ENCODE measurements at regions not wholly inside any gene's neighbourhood (a gene's known extent, or its start where the extent isn't known, plus 50 kb on each side); places are given as distances from the start of the nearest gene placed in this dataset.

DNA sequence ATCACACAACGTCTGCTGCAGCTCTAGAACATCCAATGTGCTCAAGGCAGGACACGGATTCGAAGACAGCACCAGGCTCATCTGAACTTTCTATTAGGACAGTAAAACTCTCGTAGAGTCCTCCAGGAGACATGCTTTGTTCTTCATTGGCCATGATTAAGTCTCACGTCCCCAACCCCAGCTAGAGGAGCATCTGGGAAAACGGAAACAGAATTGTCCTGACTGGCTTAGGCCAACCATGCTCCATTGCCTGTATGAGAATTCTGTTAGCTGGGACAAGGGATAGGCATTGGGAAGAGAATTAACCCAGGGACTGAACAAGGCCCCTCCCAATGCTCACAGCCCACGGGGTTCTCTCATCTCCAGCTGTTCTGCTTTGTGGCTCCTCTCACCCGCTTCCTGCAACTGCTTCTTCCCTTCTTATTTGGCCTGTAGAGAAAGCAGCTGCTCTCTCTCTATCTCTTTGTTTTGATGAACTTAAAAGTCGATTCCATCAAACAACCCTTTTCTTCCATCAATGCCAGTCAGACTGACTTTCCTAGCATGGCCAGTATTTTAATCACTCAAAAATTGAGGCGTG is 75.6 kb downstream of the C1QL2 start (continued):
- TF ChIP-seq, protein P1, sequence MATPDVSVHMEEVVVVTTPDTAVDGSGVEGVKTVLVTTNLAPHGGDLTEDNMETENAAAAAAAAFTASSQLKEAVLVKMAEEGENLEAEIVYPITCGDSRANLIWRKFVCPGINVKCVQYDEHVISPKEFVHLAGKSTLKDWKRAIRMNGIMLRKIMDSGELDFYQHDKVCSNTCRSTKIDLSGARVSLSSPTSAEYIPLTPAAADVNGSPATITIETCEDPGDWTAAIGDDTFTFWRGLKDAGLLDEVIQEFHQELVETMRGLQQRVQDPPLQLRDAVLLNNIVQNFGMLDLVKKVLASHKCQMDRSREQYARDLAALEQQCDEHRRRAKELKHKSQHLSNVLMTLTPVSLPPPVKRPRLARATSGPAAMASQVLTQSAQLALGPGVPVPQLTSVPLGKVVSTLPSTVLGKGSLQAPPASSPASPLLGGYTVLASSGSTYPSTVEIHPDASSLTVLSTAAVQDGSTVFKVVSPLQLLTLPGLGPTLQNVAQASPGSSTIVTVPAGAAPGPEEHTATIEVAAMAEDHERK (CRISPR knock-in tag; IDR thresholded peaks at IDR 0.05; ENCODE audit: low read depth), result no peak

DNA sequence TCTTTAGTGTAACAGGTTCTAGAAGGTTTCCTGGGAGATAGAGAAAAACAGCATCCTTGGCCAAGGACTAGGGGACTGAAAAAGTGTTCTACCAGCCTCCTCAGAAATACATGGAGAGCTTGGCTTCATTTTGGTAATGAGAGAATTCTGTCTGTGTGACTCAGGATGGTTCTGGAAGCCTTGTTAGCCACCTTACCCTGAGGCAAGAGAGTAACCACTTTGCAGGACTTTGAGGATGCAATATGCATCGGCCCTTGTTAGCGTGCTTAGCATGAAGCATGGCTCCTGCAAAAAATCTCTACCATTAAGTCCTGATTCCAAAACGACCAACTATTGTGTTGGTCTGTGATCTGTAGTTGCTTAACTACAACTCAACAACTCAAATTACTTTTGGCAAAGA is 79.8 kb downstream of the C1QL2 start:
- FAIRE-seq, result no peak
- Histone ChIP-seq H3K4me2 (ENCODE audit: low read depth, low read length) (no peak overlapping the region), H3K79me2 (ENCODE audit: insufficient read depth, low read length) (no peaks in the 10 kb centered on the region), H3K4me3 (replicated peaks in 1 of 3; ENCODE audit: insufficient read depth in 1 of 3, low read depth in 2 of 3, low read length in 3 of 3) (no peak overlapping the region), H3K4me1 (ENCODE audit: insufficient read depth, low read length) (no peaks in the 10 kb centered on the region), H3K36me3 (replicated peaks in 1 of 2; ENCODE audit: control insufficient read depth in 1 of 2, insufficient read depth in 2 of 2, low read length in 2 of 2) (no peaks in the 10 kb centered on the region), H2AFZ (ENCODE audit: low read length) (no peak overlapping the region), H3K9me3 (ENCODE audit: low read length) (no peaks in the 10 kb centered on the region), H4K20me1 (ENCODE audit: insufficient read depth, low read length) (no peaks in the 10 kb centered on the region), H3K27me3 (ENCODE audit: control insufficient read depth in 1 of 2, insufficient read depth in 2 of 2, low read length in 2 of 2) (peaks cover 1 to 4% of the 10 kb centered on the region in 2 experiments; a peak in 1 of 5 replicates), H3K27ac (ENCODE audit: extremely low read length, insufficient read depth, low read length) (no peak overlapping the region), H3K9ac (ENCODE audit: insufficient read depth, low read depth, low read length) (no peak overlapping the region)
- no peak for ATAC-seq
- ChIA-PET CTCF (ENCODE audit: low intra/inter-chr PET ratio, low total read pairs) (no interaction called here), POLR2A (no interaction called here)
- 52% methylated on average over 3 of the region's 3 CpGs for WGBS (ENCODE audit: low lambda C conversion rate)
- TF ChIP-seq GZF1 (CRISPR knock-in tag; IDR thresholded peaks at IDR 0.05) (no peak), ZNF777 (CRISPR knock-in tag; IDR thresholded peaks at IDR 0.05) (no peak), RNF2 (conservative IDR thresholded peaks at IDR 0.05; ENCODE audit: low read depth) (no peak), ISX (CRISPR knock-in tag; conservative IDR thresholded peaks at IDR 0.05) (no peak), KAT8 (CRISPR knock-in tag; IDR thresholded peaks at IDR 0.05) (no peak), SAP130 (CRISPR knock-in tag; IDR thresholded peaks at IDR 0.05; ENCODE audit: low read depth) (no peak), ETV6 (CRISPR knock-in tag; conservative IDR thresholded peaks at IDR 0.05) (no peak), NFE2L2 (IDR thresholded peaks at IDR 0.05; ENCODE audit: low read length) (no peak), THYN1 (CRISPR knock-in tag; IDR thresholded peaks at IDR 0.05; ENCODE audit: borderline replicate concordance, low read depth) (no peak), XRCC5 (optimal IDR thresholded peaks at IDR 0.05; ENCODE audit: low read length) (no peak)
- TF ChIP-seq, protein P2, sequence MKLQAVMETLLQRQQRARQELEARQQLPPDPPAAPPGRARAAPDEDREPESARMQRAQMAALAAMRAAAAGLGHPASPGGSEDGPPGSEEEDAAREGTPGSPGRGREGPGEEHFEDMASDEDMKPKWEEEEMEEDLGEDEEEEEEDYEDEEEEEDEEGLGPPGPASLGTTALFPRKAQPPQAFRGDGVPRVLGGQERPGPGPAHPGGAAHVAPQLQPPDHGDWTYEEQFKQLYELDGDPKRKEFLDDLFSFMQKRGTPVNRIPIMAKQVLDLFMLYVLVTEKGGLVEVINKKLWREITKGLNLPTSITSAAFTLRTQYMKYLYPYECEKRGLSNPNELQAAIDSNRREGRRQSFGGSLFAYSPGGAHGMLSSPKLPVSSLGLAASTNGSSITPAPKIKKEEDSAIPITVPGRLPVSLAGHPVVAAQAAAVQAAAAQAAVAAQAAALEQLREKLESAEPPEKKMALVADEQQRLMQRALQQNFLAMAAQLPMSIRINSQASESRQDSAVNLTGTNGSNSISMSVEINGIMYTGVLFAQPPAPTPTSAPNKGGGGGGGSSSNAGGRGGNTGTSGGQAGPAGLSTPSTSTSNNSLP (IDR thresholded peaks at IDR 0.05; ENCODE audit: low read depth, low read length), result no peak
- no peak for DNase-seq (ENCODE audit: low spot score)
- BruUV-seq (replicated peaks), result no TSS peak
- intact Hi-C loops (cut with micrococcal nuclease; ENCODE audit: unreplicated experiment), result no loop called here
- in situ Hi-C loops (cut with HindIII; ENCODE audit: extremely low pct_ligation_motif_present, low pct_unique_long_range_greater_than_20kb), result no loop called here

Measured in HepG2 (cell line).